ENCODE measurements at regions not wholly inside any gene's neighbourhood (a gene's known extent, or its start where the extent isn't known, plus 50 kb on each side); places are given as distances from the start of the nearest gene placed in this dataset.

DNA sequence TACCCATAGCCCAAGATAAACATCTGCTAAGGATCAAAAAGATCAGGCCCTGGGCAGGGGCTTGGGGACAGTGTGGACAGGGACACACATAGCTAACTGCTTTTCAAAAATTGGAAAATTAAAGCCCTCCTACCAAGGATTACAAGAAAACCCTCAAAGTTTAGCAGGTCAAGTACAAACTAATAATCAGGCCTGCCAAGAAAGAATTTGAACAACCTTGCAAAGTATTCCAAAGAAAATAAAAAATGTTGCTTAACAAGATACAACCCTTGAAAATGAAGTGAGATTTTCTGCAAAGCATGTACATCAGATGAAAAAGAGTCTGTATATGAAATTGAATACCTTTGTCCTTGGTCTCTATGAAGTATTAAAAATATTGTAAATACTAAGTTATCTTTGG lies 67.3 kb downstream of the KLF12 start:
- TF ChIP-seq MEIS1 (CRISPR knock-in tag; IDR thresholded peaks at IDR 0.05; ENCODE audit: borderline replicate concordance), result no peak
- no peak for TF ChIP-seq HOXA7 (CRISPR knock-in tag; IDR thresholded peaks at IDR 0.05; ENCODE audit: borderline replicate concordance)
- TF ChIP-seq, protein P1, sequence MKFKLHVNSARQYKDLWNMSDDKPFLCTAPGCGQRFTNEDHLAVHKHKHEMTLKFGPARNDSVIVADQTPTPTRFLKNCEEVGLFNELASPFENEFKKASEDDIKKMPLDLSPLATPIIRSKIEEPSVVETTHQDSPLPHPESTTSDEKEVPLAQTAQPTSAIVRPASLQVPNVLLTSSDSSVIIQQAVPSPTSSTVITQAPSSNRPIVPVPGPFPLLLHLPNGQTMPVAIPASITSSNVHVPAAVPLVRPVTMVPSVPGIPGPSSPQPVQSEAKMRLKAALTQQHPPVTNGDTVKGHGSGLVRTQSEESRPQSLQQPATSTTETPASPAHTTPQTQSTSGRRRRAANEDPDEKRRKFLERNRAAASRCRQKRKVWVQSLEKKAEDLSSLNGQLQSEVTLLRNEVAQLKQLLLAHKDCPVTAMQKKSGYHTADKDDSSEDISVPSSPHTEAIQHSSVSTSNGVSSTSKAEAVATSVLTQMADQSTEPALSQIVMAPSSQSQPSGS (tag by site-specific recombination; IDR thresholded peaks at IDR 0.05; ENCODE audit: low read depth), result no peak
- TF ChIP-seq ZNF777 (tag by site-specific recombination; IDR thresholded peaks at IDR 0.05; ENCODE audit: borderline replicate concordance), result no peak
- TF ChIP-seq ZNF121 (tag by site-specific recombination; IDR thresholded peaks at IDR 0.05), result no peak
- no peak for TF ChIP-seq GLIS2 (tag by site-specific recombination; IDR thresholded peaks at IDR 0.05)
- no peak for TF ChIP-seq ZNF654 (tag by site-specific recombination; IDR thresholded peaks at IDR 0.05; ENCODE audit: low read depth)

Data from HEK293 (cell line).